LNCAP (cell line): ENCODE measurements at regions not wholly inside any gene's neighbourhood (a gene's known extent, or its start where the extent isn't known, plus 50 kb on each side); places are given as distances from the start of the nearest gene placed in this dataset.

Source experiments
- TF ChIP-seq, protein P1 (sequence below): fragments of 450-650 bp; IDR thresholded peaks from 2 replicates; pipeline ENCODE4 v1.5.1; 2017; ENCODE audit warnings: mild to moderate bottlenecking

DNA sequence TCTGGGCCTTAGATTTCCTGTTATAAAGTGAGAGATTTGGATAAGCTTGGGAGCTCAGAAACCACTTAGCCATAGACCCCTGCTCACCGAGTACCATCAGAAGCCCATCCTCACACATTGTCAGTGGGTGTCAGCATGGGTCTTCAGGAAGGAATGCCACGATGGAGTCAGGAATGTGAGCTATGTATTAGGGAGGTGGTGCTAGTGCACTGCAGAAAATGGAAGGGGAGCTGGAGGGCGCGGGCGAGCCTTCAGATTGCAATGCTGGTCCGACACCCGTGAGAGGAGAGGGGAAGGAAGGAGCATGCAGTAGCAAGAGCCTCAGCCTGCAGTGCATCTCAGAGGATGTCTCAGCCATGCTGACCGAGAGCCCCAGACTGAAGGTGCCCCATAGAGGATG, 294.5 kb downstream of the FOXL1 start:
- TF ChIP-seq, protein P1, sequence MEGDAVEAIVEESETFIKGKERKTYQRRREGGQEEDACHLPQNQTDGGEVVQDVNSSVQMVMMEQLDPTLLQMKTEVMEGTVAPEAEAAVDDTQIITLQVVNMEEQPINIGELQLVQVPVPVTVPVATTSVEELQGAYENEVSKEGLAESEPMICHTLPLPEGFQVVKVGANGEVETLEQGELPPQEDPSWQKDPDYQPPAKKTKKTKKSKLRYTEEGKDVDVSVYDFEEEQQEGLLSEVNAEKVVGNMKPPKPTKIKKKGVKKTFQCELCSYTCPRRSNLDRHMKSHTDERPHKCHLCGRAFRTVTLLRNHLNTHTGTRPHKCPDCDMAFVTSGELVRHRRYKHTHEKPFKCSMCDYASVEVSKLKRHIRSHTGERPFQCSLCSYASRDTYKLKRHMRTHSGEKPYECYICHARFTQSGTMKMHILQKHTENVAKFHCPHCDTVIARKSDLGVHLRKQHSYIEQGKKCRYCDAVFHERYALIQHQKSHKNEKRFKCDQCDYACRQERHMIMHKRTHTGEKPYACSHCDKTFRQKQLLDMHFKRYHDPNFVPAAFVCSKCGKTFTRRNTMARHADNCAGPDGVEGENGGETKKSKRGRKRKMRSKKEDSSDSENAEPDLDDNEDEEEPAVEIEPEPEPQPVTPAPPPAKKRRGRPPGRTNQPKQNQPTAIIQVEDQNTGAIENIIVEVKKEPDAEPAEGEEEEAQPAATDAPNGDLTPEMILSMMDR = no peak

DNA sequence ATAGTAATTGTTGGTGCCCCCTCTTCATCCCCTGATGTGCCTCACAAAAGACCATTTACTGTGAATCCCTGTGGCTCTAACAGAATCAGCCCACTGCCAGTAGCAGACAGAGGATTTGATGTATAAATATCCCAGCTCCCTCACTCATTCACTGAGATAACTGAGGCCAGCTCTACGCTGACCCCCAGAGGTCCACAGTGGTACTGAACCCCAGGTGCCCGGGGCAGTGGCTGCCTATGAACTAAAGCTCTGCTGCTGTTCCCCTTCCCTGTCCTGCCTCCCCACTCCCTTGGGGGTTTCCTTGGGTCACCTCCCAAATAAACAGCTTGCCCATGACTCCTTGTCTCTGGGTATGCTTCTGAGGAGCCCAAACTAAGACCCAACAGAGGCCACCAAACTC, 295.8 kb downstream of the FOXL1 start:
- TF ChIP-seq, protein P1 = peak; percentile 63

DNA sequence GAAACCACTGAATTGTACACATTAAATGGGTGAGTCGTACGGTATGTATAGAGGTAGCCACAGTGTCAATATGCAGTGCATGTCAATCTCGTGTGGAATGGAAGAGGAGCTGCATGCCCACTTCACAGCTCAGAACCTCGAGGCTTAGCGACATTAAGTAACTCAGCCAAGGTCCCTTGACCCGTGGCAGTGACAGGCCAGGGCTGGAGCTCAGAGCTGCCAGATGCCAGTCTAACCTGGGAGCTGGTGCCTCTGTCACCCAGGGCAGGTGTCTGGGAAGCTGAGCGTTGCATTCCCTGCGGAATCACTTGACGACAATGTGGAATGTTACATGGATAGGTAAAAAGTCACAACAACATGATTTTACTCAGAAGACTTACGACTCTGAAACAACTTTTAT, 298.1 kb downstream of the FOXL1 start:
- TF ChIP-seq, protein P1 = no peak

DNA sequence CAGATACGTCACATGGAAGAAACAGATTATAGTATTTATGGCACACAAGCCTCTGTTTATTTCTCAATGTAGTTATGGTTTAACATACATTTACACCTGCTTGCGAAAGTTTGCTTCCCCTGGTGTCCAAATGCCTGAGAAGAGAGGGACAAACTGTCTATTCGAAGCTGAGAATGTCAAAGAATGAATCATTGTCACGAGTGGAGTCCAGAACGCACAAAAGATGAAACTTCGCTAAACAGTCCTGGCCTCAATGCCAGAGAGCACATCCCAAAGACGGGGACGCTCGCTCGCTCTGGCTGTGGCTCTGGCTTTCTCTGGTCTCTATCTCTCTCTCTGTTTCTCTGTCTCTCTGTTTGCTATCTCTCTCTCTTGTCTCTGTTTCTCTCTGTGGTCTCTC, 298.8 kb downstream of the FOXL1 start:
- TF ChIP-seq, protein P1 = no peak

DNA sequence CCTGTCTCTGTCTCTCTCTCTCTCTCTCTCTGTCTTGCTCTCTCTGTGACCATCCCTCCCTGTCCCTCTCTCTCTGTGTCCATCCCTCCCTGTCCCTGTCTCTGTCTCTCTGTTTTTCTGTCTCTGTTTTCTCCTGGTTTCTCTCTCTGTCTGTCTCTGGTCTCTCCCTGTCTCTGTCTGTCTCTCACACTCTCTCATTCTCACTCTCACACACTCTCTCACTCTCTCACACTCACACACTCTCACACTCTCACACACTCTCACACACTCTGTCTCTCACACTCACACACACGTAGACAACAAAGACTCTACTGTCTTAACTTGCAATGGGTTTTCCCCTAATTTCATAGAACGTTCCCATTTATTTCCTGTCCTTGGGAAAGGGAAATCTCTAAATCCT, 299.5 kb downstream of the FOXL1 start:
- TF ChIP-seq, protein P1 = no peak

DNA sequence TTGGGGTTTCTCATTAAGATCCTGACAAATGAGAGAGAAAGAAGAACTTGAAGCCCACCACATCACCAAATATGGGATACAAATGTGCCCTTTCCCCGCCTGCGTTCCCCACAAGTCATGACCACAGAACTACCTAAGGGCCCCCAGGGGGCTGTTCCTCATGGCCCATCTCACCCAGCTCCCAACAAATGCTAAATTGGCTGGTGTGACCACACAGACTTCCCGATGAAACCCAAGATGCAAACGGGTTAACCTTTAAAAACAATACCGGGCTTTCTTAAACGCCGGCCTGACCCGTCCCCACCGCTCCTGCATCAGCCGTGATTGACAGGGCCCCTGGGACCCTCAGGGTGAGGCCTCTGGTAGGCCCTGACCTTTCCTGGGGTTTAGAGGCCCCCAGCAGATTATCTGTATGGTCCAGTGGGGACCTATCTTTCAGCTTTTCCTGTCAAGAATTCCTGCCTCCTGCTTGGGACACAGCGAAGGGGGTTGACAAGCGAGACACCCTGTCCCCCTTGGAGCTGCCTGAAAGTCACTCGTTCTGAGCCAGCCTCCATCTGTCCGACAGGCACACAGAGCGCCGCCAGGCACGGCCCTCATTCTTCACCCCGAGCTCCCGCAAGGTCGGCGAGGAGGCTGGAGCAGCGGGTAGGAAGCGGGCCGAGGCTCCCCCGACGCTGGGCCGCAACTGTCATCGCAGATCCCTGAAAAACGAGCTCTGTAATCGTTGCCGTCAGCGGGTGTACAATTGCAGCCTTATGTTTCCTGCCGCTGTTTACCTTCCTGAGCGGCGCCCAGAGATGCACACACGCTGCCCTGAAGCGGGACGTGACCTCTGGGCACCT, 300.1 kb downstream of the FOXL1 start:
- TF ChIP-seq, protein P1 = no peak

DNA sequence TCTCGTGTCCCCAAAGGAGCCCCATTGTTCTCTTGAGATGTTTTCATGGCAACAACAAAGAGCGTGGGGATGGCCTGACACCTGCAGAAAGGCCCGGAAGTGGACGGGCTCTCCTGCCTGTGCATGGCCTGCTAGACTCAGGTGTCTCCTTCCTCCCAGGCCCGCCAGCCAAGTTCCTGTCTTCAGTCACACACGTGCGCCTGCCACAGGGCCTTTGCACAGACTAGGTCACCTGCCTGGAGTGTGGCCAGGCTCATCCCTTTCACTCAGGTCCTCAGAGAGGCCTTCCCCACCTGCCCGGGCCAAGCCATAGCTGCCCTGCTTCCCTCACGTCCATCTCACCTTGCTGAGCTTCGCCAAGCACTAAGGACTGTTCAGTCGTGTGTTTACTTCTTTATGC, 300.9 kb downstream of the FOXL1 start:
- TF ChIP-seq, protein P1 = no peak
